Neutrophil (primary cell): ENCODE measurements at regions not wholly inside any gene's neighbourhood (a gene's known extent, or its start where the extent isn't known, plus 50 kb on each side); places are given as distances from the start of the nearest gene placed in this dataset.

Experiments used
- H3K27ac ChIP-seq: fragments of 200-600 bp; sonication (generic); 2 replicates; pipeline ENCODE4 v1.5.1; 2016; ENCODE audit warnings: mild to moderate bottlenecking, moderate library complexity
- H3K27me3 ChIP-seq: fragments of 200-600 bp; sonication (generic); 2 replicates; pipeline ENCODE4 v1.6.0; 2016; ENCODE audit warnings: mild to moderate bottlenecking
- H3K36me3 ChIP-seq: fragments of 200-600 bp; sonication (generic); 2 replicates; pipeline ENCODE4 v1.5.1; 2017
- H3K4me1 ChIP-seq, 2 experiments: fragments of 200-600 bp in 1 of 2; sonication (generic) in 1 of 2; 1 replicate in 1 of 2; 2 replicates in 1 of 2; pipeline versions ENCODE4 v1.5.1 to v1.6.1; 2013 to 2016; ENCODE audit warnings: low read depth in 1 of 2, low read length in 1 of 2, mild to moderate bottlenecking in 1 of 2, moderate library complexity in 1 of 2; ENCODE audit not compliant: control insufficient read depth in 1 of 2, insufficient read depth in 1 of 2
- H3K4me3 ChIP-seq, 2 experiments: fragments of 200-600 bp in 1 of 2; sonication (generic) in 1 of 2; 1 replicate in 1 of 2; 2 replicates in 1 of 2; pipeline ENCODE4 v1.5.1; 2013 to 2016; ENCODE audit warnings: low read depth in 1 of 2, low read length in 1 of 2, mild to moderate bottlenecking in 1 of 2, moderate library complexity in 1 of 2
- H3K9me3 ChIP-seq: fragments of 200-600 bp; sonication (generic); 2 replicates; pipeline ENCODE4 v1.5.1; 2016
- TF ChIP-seq, protein P1 (sequence below): fragments of 200-600 bp; sonication (generic); IDR thresholded peaks from 2 replicates; pipeline ENCODE4 v1.5.1; 2016; ENCODE audit warnings: antibody characterized with exemption

DNA sequence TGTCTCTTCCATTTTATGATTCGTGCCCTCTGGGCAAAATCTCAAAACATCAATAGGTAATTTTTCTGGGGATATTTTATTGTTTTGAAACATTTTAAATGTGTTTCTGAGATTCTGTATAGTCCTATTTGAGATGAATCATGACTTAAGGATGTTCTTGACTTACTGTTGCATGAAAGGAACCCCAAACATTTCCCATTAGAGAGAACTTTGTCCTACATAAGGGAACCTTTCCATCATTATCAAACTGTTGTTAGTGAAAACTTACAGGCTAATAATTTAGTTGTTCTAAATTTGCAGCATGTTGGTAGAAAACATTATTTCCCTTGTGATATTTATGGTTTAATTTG, 523.3 kb downstream of the PPARGC1A start:
- TF ChIP-seq, protein P1, sequence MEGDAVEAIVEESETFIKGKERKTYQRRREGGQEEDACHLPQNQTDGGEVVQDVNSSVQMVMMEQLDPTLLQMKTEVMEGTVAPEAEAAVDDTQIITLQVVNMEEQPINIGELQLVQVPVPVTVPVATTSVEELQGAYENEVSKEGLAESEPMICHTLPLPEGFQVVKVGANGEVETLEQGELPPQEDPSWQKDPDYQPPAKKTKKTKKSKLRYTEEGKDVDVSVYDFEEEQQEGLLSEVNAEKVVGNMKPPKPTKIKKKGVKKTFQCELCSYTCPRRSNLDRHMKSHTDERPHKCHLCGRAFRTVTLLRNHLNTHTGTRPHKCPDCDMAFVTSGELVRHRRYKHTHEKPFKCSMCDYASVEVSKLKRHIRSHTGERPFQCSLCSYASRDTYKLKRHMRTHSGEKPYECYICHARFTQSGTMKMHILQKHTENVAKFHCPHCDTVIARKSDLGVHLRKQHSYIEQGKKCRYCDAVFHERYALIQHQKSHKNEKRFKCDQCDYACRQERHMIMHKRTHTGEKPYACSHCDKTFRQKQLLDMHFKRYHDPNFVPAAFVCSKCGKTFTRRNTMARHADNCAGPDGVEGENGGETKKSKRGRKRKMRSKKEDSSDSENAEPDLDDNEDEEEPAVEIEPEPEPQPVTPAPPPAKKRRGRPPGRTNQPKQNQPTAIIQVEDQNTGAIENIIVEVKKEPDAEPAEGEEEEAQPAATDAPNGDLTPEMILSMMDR, result no peak
- no peaks in the 10 kb centered on the region for H3K27me3 ChIP-seq
- H3K4me1 ChIP-seq, result no peaks in the 10 kb centered on the region
- H3K4me3 ChIP-seq, result no peak overlapping the region
- no peaks in the 10 kb centered on the region for H3K9me3 ChIP-seq
- H3K27ac ChIP-seq, result no peak overlapping the region
- H3K36me3 ChIP-seq, result no peaks in the 10 kb centered on the region

DNA sequence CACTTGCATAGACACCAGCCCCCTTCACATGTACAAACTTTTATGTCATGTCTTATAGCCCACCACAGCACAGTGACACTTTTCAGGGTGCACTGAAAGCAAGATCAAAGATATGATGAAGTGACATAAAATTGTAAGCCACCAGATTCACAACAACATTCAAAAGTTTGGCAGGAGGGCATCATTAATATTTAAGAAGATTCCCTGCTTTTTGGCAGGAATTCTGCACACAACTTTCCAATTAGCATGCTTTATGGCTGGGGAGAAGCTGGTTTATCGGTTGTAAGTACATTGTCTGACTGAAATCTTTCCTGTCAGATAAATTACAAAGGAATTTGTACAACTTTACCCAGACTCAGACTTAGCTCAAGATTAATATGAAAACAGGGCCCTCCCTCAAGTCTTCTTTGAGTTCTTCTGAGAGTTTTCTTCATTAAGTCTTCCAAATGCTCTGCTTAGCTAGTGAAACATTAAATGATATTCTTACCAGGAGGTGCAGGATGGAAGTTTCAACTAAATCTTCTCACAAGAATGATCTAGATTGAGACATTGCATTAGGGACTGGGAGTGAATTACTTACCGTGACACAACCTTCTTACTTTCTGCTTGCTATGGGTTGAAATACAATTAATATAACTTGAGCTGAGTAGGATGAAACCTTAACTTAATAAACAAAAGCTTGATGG, 523.8 kb downstream of the PPARGC1A start:
- Histone ChIP-seq H3K4me3 (no peak overlapping the region), H3K27me3 (no peaks in the 10 kb centered on the region), H3K4me1 (no peaks in the 10 kb centered on the region), H3K36me3 (no peaks in the 10 kb centered on the region), H3K27ac (no peak overlapping the region), H3K9me3 (no peaks in the 10 kb centered on the region)
- TF ChIP-seq, protein P1, result no peak

DNA sequence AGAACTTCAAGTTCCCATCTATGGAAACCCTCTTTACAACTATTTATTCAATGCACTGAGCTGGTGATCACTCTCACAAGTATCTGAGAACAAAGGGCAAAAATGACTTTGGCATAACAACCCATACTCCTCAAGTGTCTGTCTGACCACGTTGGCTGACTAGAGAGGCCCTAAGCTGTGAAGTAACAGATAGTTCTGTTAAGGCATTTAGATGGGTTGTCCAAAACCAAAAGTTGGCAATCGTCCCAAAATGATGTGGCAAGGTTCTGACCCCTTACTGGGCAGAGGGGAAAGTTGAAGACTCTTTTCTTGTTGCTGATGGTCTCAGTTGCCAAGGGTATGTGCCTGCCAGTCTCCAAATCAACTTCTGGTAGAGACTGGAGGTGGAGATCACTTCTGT, 524.8 kb downstream of the PPARGC1A start:
- Histone ChIP-seq H3K4me3 (no peak overlapping the region), H3K36me3 (no peaks in the 10 kb centered on the region), H3K27ac (no peak overlapping the region), H3K4me1 (no peaks in the 10 kb centered on the region), H3K9me3 (no peaks in the 10 kb centered on the region), H3K27me3 (no peaks in the 10 kb centered on the region)
- TF ChIP-seq, protein P1, result no peak

DNA sequence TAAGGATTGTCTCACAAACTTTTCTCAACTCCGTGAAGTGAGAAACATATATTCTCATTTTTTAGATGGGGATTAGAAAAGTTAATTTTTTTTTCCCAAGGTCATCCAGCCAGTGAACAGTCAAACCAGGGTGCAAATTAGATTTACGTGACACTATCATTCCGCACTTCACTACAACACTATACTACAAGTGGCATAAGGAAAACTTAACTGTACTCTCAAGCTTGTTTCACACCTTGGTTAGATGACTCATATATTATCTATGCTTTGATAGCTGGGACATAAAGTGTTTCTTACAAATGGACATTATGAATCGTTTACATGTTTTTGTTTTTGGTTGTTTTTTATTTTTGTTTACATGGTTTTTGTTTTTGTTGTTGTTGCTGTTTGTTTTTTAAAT, 525.7 kb downstream of the PPARGC1A start:
- TF ChIP-seq, protein P1, result no peak
- Histone ChIP-seq H3K9me3 (no peaks in the 10 kb centered on the region), H3K4me3 (no peak overlapping the region), H3K27ac (no peak overlapping the region), H3K4me1 (no peaks in the 10 kb centered on the region), H3K36me3 (no peaks in the 10 kb centered on the region), H3K27me3 (no peaks in the 10 kb centered on the region)

DNA sequence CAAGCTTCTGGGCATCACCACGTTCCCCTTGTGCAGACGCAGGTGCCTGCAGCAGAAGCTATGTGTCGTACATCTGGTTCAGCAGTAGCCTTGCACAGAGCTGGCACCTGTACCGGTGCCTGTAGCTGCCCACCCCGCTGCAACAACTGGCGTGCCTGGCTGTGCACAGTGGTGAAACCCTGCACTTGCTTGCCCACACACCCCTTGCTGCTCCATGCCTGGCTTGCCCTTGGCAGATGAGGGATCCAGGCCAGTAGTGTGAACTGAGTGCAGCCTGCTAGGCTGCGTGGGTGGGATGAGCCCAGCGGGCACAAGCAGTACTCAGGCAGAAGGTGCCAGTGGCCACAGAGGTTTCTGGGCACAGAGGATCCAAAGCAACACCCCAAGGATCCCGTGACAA, 528.4 kb downstream of the PPARGC1A start:
- TF ChIP-seq, protein P1, result no peak
- H3K9me3 ChIP-seq, result no peaks in the 10 kb centered on the region

More for the DNA sequence above, 528.4 kb downstream of the PPARGC1A start:
- Histone ChIP-seq H3K4me3 (no peak overlapping the region), H3K36me3 (no peaks in the 10 kb centered on the region), H3K4me1 (no peaks in the 10 kb centered on the region), H3K27me3 (no peaks in the 10 kb centered on the region), H3K27ac (no peak overlapping the region)
